ENCODE measurements at regions not wholly inside any gene's neighbourhood (a gene's known extent, or its start where the extent isn't known, plus 50 kb on each side); places are given as distances from the start of the nearest gene placed in this dataset.

DNA sequence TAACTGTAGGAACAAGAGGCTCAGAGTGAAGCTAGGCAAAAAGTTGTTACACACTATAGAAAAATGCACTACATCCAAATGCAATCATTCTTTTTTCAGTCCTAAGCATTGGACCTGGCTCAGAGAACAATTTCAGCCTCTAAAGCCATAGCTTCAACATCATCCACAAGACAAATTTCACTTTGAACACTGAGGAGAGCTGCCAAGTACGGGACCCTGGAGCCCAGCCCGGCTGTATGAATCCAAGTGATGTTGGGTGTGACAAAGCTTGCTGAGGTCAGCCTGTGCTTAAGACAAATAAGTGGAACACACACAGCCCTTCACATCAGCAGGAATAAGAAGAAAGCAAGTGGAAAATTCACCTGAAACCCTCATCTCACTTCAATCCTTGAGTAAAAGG is 233.1 kb upstream of the PFKP start:
- TF ChIP-seq, protein P1, sequence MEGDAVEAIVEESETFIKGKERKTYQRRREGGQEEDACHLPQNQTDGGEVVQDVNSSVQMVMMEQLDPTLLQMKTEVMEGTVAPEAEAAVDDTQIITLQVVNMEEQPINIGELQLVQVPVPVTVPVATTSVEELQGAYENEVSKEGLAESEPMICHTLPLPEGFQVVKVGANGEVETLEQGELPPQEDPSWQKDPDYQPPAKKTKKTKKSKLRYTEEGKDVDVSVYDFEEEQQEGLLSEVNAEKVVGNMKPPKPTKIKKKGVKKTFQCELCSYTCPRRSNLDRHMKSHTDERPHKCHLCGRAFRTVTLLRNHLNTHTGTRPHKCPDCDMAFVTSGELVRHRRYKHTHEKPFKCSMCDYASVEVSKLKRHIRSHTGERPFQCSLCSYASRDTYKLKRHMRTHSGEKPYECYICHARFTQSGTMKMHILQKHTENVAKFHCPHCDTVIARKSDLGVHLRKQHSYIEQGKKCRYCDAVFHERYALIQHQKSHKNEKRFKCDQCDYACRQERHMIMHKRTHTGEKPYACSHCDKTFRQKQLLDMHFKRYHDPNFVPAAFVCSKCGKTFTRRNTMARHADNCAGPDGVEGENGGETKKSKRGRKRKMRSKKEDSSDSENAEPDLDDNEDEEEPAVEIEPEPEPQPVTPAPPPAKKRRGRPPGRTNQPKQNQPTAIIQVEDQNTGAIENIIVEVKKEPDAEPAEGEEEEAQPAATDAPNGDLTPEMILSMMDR (IDR thresholded peaks at IDR 0.05; ENCODE audit: insufficient read depth, low read length, poor library complexity, severe bottlenecking): no peak
- TF ChIP-seq EZH2phosphoT487 (conservative IDR thresholded peaks at IDR 0.05; ENCODE audit: low read length): no peak

All from SU-DHL-6 (cell line).